HG02884 (cell line): ENCODE measurements at regions not wholly inside any gene's neighbourhood (a gene's known extent, or its start where the extent isn't known, plus 50 kb on each side); places are given as distances from the start of the nearest gene placed in this dataset.
"Not testable (repeated sequence)": the region's sequence is repeated elsewhere in the genome, so short reads cannot be mapped to it uniquely, and the experiment has no call there.

Experiments used
- ATAC-seq: cut with Tn5 transposase; IDR thresholded peaks from one replicate; pipeline ENCODE4 v1.9.1; 2021; ENCODE audit warnings: mild to moderate bottlenecking, moderate library complexity; ENCODE audit not compliant: unreplicated experiment

GRCh38 chr2:125983364-125983763 is 672.6 kb upstream of the GYPC start:
- ATAC-seq = no peak

GRCh38 chr2:126029316-126029715 is 626.6 kb upstream of the GYPC start:
- ATAC-seq = no peak

GRCh38 chr2:126038861-126039260 is 617.1 kb upstream of the GYPC start:
- no peak for ATAC-seq

- ATAC-seq = no peak
Measured at GRCh38 chr2:126041391-126042047, 614.4 kb upstream of the GYPC start.

- ATAC-seq = no peak
Measured at GRCh38 chr2:126042089-126042488, 613.9 kb upstream of the GYPC start.

GRCh38 chr2:126048719-126049118 is 607.2 kb upstream of the GYPC start:
- ATAC-seq = no peak

GRCh38 chr2:126049461-126049860 is 606.5 kb upstream of the GYPC start:
- ATAC-seq = no peak

- ATAC-seq = no peak
Measured at GRCh38 chr2:126050991-126051736, 604.8 kb upstream of the GYPC start.

- ATAC-seq = not testable (repeated sequence)
Measured at GRCh38 chr2:126051737-126052240, 604.2 kb upstream of the GYPC start.

- ATAC-seq = no peak
Measured at GRCh38 chr2:126059379-126059778, 596.6 kb upstream of the GYPC start.

GRCh38 chr2:126085011-126085795 is 570.8 kb upstream of the GYPC start:
- no peak for ATAC-seq

- no peak for ATAC-seq
Measured at GRCh38 chr2:126100962-126101361, 555.0 kb upstream of the GYPC start.

GRCh38 chr2:126106006-126106405 is 550.0 kb upstream of the GYPC start:
- ATAC-seq = no peak

GRCh38 chr2:126107883-126108282 is 548.1 kb upstream of the GYPC start:
- no peak for ATAC-seq

GRCh38 chr2:126115975-126116374 is 540.0 kb upstream of the GYPC start:
- no peak for ATAC-seq

GRCh38 chr2:126117886-126118285 is 538.1 kb upstream of the GYPC start:
- ATAC-seq = no peak

GRCh38 chr2:126145752-126146151 is 510.2 kb upstream of the GYPC start:
- no peak for ATAC-seq

GRCh38 chr2:126154256-126154785 is 501.6 kb upstream of the GYPC start:
- ATAC-seq = no peak

GRCh38 chr2:126160950-126161349 is 495.0 kb upstream of the GYPC start:
- ATAC-seq = not testable (repeated sequence)

- no peak for ATAC-seq
Measured at GRCh38 chr2:126172631-126173184, 483.2 kb upstream of the GYPC start.

- no peak for ATAC-seq
Measured at GRCh38 chr2:126175222-126175621, 480.7 kb upstream of the GYPC start.
